ENCODE measurements at regions not wholly inside any gene's neighbourhood (a gene's known extent, or its start where the extent isn't known, plus 50 kb on each side); places are given as distances from the start of the nearest gene placed in this dataset.

DNA sequence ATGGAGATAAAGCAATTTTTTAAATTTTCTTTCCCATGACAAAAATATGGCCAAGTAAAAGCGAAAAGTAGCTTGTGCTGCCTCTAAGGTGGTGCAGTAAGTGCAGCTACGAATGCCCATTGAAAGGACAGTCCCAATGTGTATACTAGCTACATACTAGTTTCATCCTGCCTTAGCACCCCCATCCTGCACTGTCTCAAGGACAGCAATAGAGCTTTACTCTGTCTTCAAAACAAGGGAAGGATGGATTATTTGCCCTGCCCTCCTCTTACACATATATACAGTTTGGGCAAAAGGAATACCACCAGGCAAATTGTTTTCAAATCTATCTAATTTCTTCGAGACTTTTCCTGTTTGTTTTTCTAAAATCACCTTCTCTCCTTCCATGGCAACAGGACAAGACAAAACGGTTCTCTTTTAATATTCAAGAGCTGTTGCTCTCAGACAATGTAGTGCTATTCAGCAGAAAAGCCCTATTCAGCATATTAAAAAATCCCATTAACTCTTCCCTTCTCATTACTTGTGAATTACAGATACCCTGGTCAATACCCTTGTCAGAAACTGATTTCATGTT, 75.1 kb upstream of the SLC7A11 start:
- TF ChIP-seq POLR2A (IDR thresholded peaks at IDR 0.05): no peak
- TF ChIP-seq, protein P1, sequence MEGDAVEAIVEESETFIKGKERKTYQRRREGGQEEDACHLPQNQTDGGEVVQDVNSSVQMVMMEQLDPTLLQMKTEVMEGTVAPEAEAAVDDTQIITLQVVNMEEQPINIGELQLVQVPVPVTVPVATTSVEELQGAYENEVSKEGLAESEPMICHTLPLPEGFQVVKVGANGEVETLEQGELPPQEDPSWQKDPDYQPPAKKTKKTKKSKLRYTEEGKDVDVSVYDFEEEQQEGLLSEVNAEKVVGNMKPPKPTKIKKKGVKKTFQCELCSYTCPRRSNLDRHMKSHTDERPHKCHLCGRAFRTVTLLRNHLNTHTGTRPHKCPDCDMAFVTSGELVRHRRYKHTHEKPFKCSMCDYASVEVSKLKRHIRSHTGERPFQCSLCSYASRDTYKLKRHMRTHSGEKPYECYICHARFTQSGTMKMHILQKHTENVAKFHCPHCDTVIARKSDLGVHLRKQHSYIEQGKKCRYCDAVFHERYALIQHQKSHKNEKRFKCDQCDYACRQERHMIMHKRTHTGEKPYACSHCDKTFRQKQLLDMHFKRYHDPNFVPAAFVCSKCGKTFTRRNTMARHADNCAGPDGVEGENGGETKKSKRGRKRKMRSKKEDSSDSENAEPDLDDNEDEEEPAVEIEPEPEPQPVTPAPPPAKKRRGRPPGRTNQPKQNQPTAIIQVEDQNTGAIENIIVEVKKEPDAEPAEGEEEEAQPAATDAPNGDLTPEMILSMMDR (IDR thresholded peaks at IDR 0.05): no peak
